ENCODE measurements at regions not wholly inside any gene's neighbourhood (a gene's known extent, or its start where the extent isn't known, plus 50 kb on each side); places are given as distances from the start of the nearest gene placed in this dataset.

GRCh38 chr20:7291946-7292345 is 524.5 kb downstream of the BMP2 start:
- no peak for TF ChIP-seq CTCF (conservative IDR thresholded peaks at IDR 0.05)
- no peak overlapping the region for H3K27ac ChIP-seq

- H3K27ac ChIP-seq: no peak overlapping the region
- no peak for TF ChIP-seq CTCF (conservative IDR thresholded peaks at IDR 0.05)
These were observed 527.4 kb downstream of the BMP2 start for GRCh38 chr20:7294816-7295360.

GRCh38 chr20:7301807-7302206 is 534.3 kb downstream of the BMP2 start:
- no peak for TF ChIP-seq CTCF (conservative IDR thresholded peaks at IDR 0.05)
- H3K27ac ChIP-seq: no peak overlapping the region

GRCh38 chr20:7302250-7302649 is 534.8 kb downstream of the BMP2 start:
- no peak for TF ChIP-seq CTCF (conservative IDR thresholded peaks at IDR 0.05)
- no peak overlapping the region for H3K27ac ChIP-seq

GRCh38 chr20:7305976-7306375 is 538.5 kb downstream of the BMP2 start:
- H3K27ac ChIP-seq: no peak overlapping the region
- no peak for TF ChIP-seq CTCF (conservative IDR thresholded peaks at IDR 0.05)

GRCh38 chr20:7308163-7308562 is 540.7 kb downstream of the BMP2 start:
- no peak for TF ChIP-seq CTCF (conservative IDR thresholded peaks at IDR 0.05)
- no peak overlapping the region for H3K27ac ChIP-seq

GRCh38 chr20:7313047-7313446 is 545.6 kb downstream of the BMP2 start:
- TF ChIP-seq CTCF (conservative IDR thresholded peaks at IDR 0.05): no peak
- no peak overlapping the region for H3K27ac ChIP-seq
